GM18505 (cell line): ENCODE measurements at regions not wholly inside any gene's neighbourhood (a gene's known extent, or its start where the extent isn't known, plus 50 kb on each side); places are given as distances from the start of the nearest gene placed in this dataset.

Source experiments
- ATAC-seq: cut with Tn5 transposase; IDR thresholded peaks from one replicate; pipeline ENCODE4 v1.9.1; 2021; ENCODE audit not compliant: unreplicated experiment
- POLR2A ChIP-seq: IDR thresholded peaks from 4 replicates; pipeline ENCODE4 v1.6.1; 2011; ENCODE audit warnings: borderline replicate concordance; ENCODE audit not compliant: insufficient read depth, insufficient read length; ENCODE audit errors: extremely low read depth

GRCh38 chr2:188132385-188132784 lies 159.3 kb upstream of the GULP1 start:
- no peak for ATAC-seq

GRCh38 chr2:188134241-188134640 lies 157.4 kb upstream of the GULP1 start:
- ATAC-seq, result no peak
- TF ChIP-seq POLR2A, result no peak

More at GRCh38 chr2:188132385-188132784, 159.3 kb upstream of the GULP1 start:
- TF ChIP-seq POLR2A, result no peak

- ATAC-seq, result no peak
- TF ChIP-seq POLR2A, result no peak
Observed at GRCh38 chr2:188138313-188138712, 153.4 kb upstream of the GULP1 start.

GRCh38 chr2:188142088-188142487 lies 149.6 kb upstream of the GULP1 start:
- no peak for ATAC-seq
- no peak for TF ChIP-seq POLR2A

GRCh38 chr2:188142636-188143295 lies 148.9 kb upstream of the GULP1 start:
- no peak for TF ChIP-seq POLR2A
- no peak for ATAC-seq

GRCh38 chr2:188145885-188146284 lies 145.8 kb upstream of the GULP1 start:
- ATAC-seq, result no peak
- no peak for TF ChIP-seq POLR2A

GRCh38 chr2:188146888-188147287 lies 144.8 kb upstream of the GULP1 start:
- TF ChIP-seq POLR2A, result no peak

GRCh38 chr2:188151670-188152069 lies 140.0 kb upstream of the GULP1 start:
- no peak for ATAC-seq

More at GRCh38 chr2:188146888-188147287, 144.8 kb upstream of the GULP1 start:
- ATAC-seq, result no peak

GRCh38 chr2:188158337-188159100 lies 133.2 kb upstream of the GULP1 start:
- ATAC-seq, result no peak
- no peak for TF ChIP-seq POLR2A

More at GRCh38 chr2:188151670-188152069, 140.0 kb upstream of the GULP1 start:
- no peak for TF ChIP-seq POLR2A

- TF ChIP-seq POLR2A, result no peak
- ATAC-seq, result no peak
Observed at GRCh38 chr2:188159484-188159883, 132.2 kb upstream of the GULP1 start.

GRCh38 chr2:188170356-188170755 lies 121.3 kb upstream of the GULP1 start:
- no peak for TF ChIP-seq POLR2A

GRCh38 chr2:188176620-188177019 lies 115.1 kb upstream of the GULP1 start:
- no peak for ATAC-seq
- TF ChIP-seq POLR2A, result no peak

More at GRCh38 chr2:188170356-188170755, 121.3 kb upstream of the GULP1 start:
- ATAC-seq, result no peak

- ATAC-seq, result no peak
- no peak for TF ChIP-seq POLR2A
Observed at GRCh38 chr2:188181067-188181838, 110.4 kb upstream of the GULP1 start.
